K562 (cell line): ENCODE measurements at regions not wholly inside any gene's neighbourhood (a gene's known extent, or its start where the extent isn't known, plus 50 kb on each side); places are given as distances from the start of the nearest gene placed in this dataset.
A peak's percentile ranks its signal among the peaks of the same experiment; 100 is the strongest.

Source experiments
- ATAC-seq: fragments of 200-7000 bp; cut with Tn5 transposase; 3 replicates; pipeline ENCODE4 v1.9.1; 2020; ENCODE audit warnings: moderate library complexity
- BruUV-seq: library from RNA; stranded (reverse); fragments of 400-500 nt; replicated peaks from 2 replicates; lab custom pipeline; 2021; lab: Mats Ljungman, UMichigan
- CTCF ChIA-PET: fragments of 300-600 bp; formaldehyde crosslinking; extraction: SDS; loops from one replicate; lab custom pipeline; 2021; ENCODE audit warnings: low intra/inter-chr PET ratio; lab: Yijun Ruan, JAX
- POLR2A ChIA-PET: fragments of 300-600, 350-650 bp; sonication (Branson Sonifier 250); formaldehyde crosslinking; extraction: SDS; loops from one replicate; lab custom pipeline; 2021; ENCODE audit warnings: antibody characterized with exemption, inconsistent platforms; lab: Yijun Ruan, JAX
- DNase-seq, 4 experiments: peaks; one replicate each; pipeline versions ENCODE4 v3.0.0 to v3.0.0-alpha.2; 2011 to 2018; ENCODE audit warnings: low spot score in 3 of 4, mixed read lengths in 3 of 4; ENCODE audit errors: extremely low read depth in 1 of 4
- FAIRE-seq: peaks from 2 replicates; lab custom pipeline; 2011; peaks lifted over from hg19 to GRCh38; lab: Jason Lieb, UNC
- H2AFZ ChIP-seq: 2 replicates; pipeline ENCODE4 v1.6.0; 2011; ENCODE audit warnings: low read depth, low read length, control low read depth, inconsistent platforms
- H3K27ac ChIP-seq: fragments of 200-600 bp; 3 replicates; pipeline ENCODE4 v1.8.0; 2011; ENCODE audit warnings: low read depth, mild to moderate bottlenecking, control low read depth, inconsistent platforms, low read length, moderate library complexity, mixed read lengths; ENCODE audit errors: extremely low read depth
- H3K27me3 ChIP-seq, 2 experiments: fragments of 300-600 bp in 1 of 2; 2 replicates in 1 of 2; 3 replicates in 1 of 2; pipeline versions ENCODE4 v1.6.0 to v1.8.0; 2011; ENCODE audit warnings: inconsistent platforms in 2 of 2, low read length in 2 of 2, mild to moderate bottlenecking in 1 of 2, mixed read lengths in 1 of 2, moderate library complexity in 1 of 2; ENCODE audit not compliant: control insufficient read depth in 2 of 2, insufficient read depth in 2 of 2
- H3K36me3 ChIP-seq: fragments of 300-600 bp; 3 replicates; pipeline ENCODE4 v1.8.0; 2011; ENCODE audit warnings: mild to moderate bottlenecking, low read length, inconsistent platforms; ENCODE audit not compliant: control insufficient read depth, insufficient read depth
- H3K4me1 ChIP-seq, 2 experiments: fragments of 200-600 bp in 1 of 2; replicated peaks in 1 of 2; 2 replicates in 1 of 2; 3 replicates in 1 of 2; pipeline versions ENCODE4 v1.5.1 to v1.8.0; 2011; ENCODE audit warnings: inconsistent platforms in 2 of 2, low read length in 2 of 2, mild to moderate bottlenecking in 1 of 2, mixed read lengths in 1 of 2, moderate library complexity in 1 of 2; ENCODE audit not compliant: control insufficient read depth in 2 of 2, insufficient read depth in 2 of 2
- H3K4me2 ChIP-seq: 2 replicates; pipeline ENCODE4 v1.6.1; 2011; ENCODE audit warnings: low read length, control low read depth, inconsistent platforms, mixed read lengths; ENCODE audit not compliant: insufficient read depth
- H3K4me3 ChIP-seq: fragments of 200-600 bp; sonication (generic), shearing (Covaris generic); 2 replicates; pipeline ENCODE4 v1.5.1; 2016; ENCODE audit warnings: control low read depth, inconsistent platforms
- H3K79me2 ChIP-seq: fragments of 200-600 bp; 3 replicates; pipeline ENCODE4 v1.8.0; 2011; ENCODE audit warnings: low read length, inconsistent platforms; ENCODE audit not compliant: control insufficient read depth, insufficient read depth
- H3K9ac ChIP-seq, 2 experiments: 2 replicates each; pipeline versions ENCODE4 v1.6.0 to v1.6.1; 2011; ENCODE audit warnings: low read depth in 2 of 2, low read length in 2 of 2, control low read depth in 1 of 2, inconsistent platforms in 1 of 2, mild to moderate bottlenecking in 1 of 2, mixed read lengths in 1 of 2; ENCODE audit not compliant: insufficient read depth in 1 of 2
- H3K9me1 ChIP-seq: one replicate; pipeline ENCODE4 v1.6.0; 2011; ENCODE audit warnings: inconsistent platforms, mild to moderate bottlenecking, low read length, moderate library complexity; ENCODE audit not compliant: control insufficient read depth, insufficient read depth
- H3K9me3 ChIP-seq: replicated peaks from 2 replicates; pipeline ENCODE4 v1.5.1; 2011; ENCODE audit warnings: low read depth, low read length, inconsistent platforms; ENCODE audit not compliant: control insufficient read depth, insufficient read depth
- H4K20me1 ChIP-seq: replicated peaks from 2 replicates; pipeline ENCODE4 v1.6.1; 2011; ENCODE audit warnings: low read length, inconsistent platforms, mixed read lengths; ENCODE audit not compliant: control insufficient read depth, insufficient read depth
- ELF1 ChIP-seq: fragments of 200-800 bp; sonication (Bioruptor generic); IDR thresholded peaks from 2 replicates; pipeline ENCODE4 v1.6.1; 2016; ENCODE audit warnings: missing genetic modification characterization, missing compliant biosample characterization
- ESRRA ChIP-seq: fragments of 450-650 bp; IDR thresholded peaks from 2 replicates; pipeline ENCODE4 v1.6.1; 2014; ENCODE audit warnings: low read depth, mild to moderate bottlenecking, moderate library complexity, borderline replicate concordance
- REST ChIP-seq, 2 experiments: fragments of 450-650 bp; formaldehyde crosslinking in 1 of 2; IDR thresholded peaks; 2 replicates each; pipeline versions ENCODE4 v1.4.0 to v1.6.1; 2014 to 2020; ENCODE audit warnings: mild to moderate bottlenecking in 2 of 2, borderline replicate concordance in 1 of 2, low read depth in 1 of 2
- SMARCA5 ChIP-seq: fragments of 450-650 bp; IDR thresholded peaks from 2 replicates; pipeline ENCODE4 v1.6.1; 2016
- ZNF518B ChIP-seq: fragments of 250-450 bp; sonication (Bioruptor Pico); IDR thresholded peaks from 2 replicates; pipeline ENCODE4 v1.5.0; 2021; ENCODE audit warnings: mild to moderate bottlenecking, moderate library complexity
- ZZZ3 ChIP-seq: fragments of 450-650 bp; IDR thresholded peaks from 2 replicates; pipeline ENCODE4 v1.6.1; 2016; ENCODE audit warnings: antibody characterized with exemption, mild to moderate bottlenecking, moderate library complexity
- WGBS: fragments of 100-300 bp; shearing (Covaris generic); methylation state at CpG from one replicate; pipeline ENCODE4 v1.1.6; 2016; ENCODE audit warnings: low coverage, mixed read lengths; ENCODE audit not compliant: insufficient coverage; ENCODE audit errors: missing lambda C conversion rate; 5-methylcytosine and 5-hydroxymethylcytosine counted together
- in situ Hi-C: fragments of 300-500 bp; cut with MboI; formaldehyde crosslinking; loops from 4 replicates; pipeline ENCODE4 v1.15.0; 2018; ENCODE audit warnings: inconsistent platforms, mixed read lengths
- intact Hi-C: fragments of 100-400 bp; cut with micrococcal nuclease; formaldehyde crosslinking; loops from 2 replicates; pipeline ENCODE4 v1.14.2; 2022

GRCh38 chr21:29228306-29228705, 70.4 kb upstream of the BACH1 start:
- H3K36me3 ChIP-seq = no peaks in the 10 kb centered on the region
- no peaks in the 10 kb centered on the region for H3K79me2 ChIP-seq
- H4K20me1 ChIP-seq = no peaks in the 10 kb centered on the region
- DNase-seq (no peak), ATAC-seq (no peak), FAIRE-seq (no peak)
- intact Hi-C loops = no loop called here
- TF ChIP-seq ZNF518B (CRISPR knock-in tag) (0 out of 2 replicates have a peak, but pooled peaks have one; percentile 46), REST (IDR thresholded peaks at IDR 0.05; ENCODE audit: borderline replicate concordance) (no peak), REST (CRISPR knock-in tag; IDR thresholded peaks at IDR 0.05; ENCODE audit: low read depth) (no peak), ZZZ3 (no peak), ESRRA (peak; percentile 54; the same call in 1 of the 2 replicates), SMARCA5 (no peak), ELF1 (tag) (no peak)
- H2AFZ ChIP-seq = no peak overlapping the region
- H3K4me1 ChIP-seq = peaks cover 0 to 9% of the 10 kb centered on the region in 2 experiments; a peak in 3 of 5 replicates
- in situ Hi-C loops = no loop called here
- H3K27ac ChIP-seq = no peak overlapping the region
- H3K4me3 ChIP-seq = no peak overlapping the region
- no peak overlapping the region for H3K9ac ChIP-seq
- CTCF ChIA-PET = no interaction called here
- no TSS peak for BruUV-seq
- H3K27me3 ChIP-seq = peaks cover 0 to 2% of the 10 kb centered on the region in 2 experiments; a peak in 2 of 5 replicates
- no peaks in the 10 kb centered on the region for H3K9me1 ChIP-seq
- H3K9me3 ChIP-seq = no peaks in the 10 kb centered on the region
- 3% methylated on average over 2 of the region's 2 CpGs for WGBS
- POLR2A ChIA-PET = no interaction called here
- no peak overlapping the region for H3K4me2 ChIP-seq
